Esophagus muscularis mucosa (tissue), 4 donors: ENCODE measurements at regions not wholly inside any gene's neighbourhood (a gene's known extent, or its start where the extent isn't known, plus 50 kb on each side); places are given as distances from the start of the nearest gene placed in this dataset.

Source experiments
- DNase-seq: peaks from one replicate; pipeline ENCODE4 v3.0.0-alpha.2; 2017; ENCODE audit errors: extremely low spot score
- H3K27ac ChIP-seq, 4 donors: fragments of 200-600 bp; sonication (generic); replicated peaks in 1 of 4; 1 replicate in 3 of 4; 2 replicates in 1 of 4; pipeline ENCODE4 v1.5.1; 2016 to 2019; ENCODE audit warnings: mild to moderate bottlenecking in 1 of 4
- H3K27me3 ChIP-seq, 4 donors: fragments of 200-600 bp; sonication (generic); one replicate each; pipeline versions ENCODE4 v1.5.1 to v1.6.0; 2016 to 2019
- H3K36me3 ChIP-seq, 4 donors: fragments of 200-600 bp; sonication (generic); one replicate each; pipeline ENCODE4 v1.5.1; 2016 to 2019
- H3K4me1 ChIP-seq, 4 donors: fragments of 200-600 bp; sonication (generic); one replicate each; pipeline ENCODE4 v1.5.1; 2016 to 2019
- H3K4me3 ChIP-seq, 4 donors: fragments of 200-600 bp; sonication (generic); 1 replicate in 2 of 4; 2 replicates in 2 of 4; pipeline ENCODE4 v1.5.1; 2016 to 2019; ENCODE audit warnings: mild to moderate bottlenecking in 4 of 4, moderate library complexity in 1 of 4
- H3K9me3 ChIP-seq, 4 donors: fragments of 200-600 bp; sonication (generic); 1 replicate in 3 of 4; 2 replicates in 1 of 4; pipeline ENCODE4 v1.5.1; 2016 to 2019
- EP300 ChIP-seq: sonication (generic); formaldehyde crosslinking; IDR thresholded peaks from one replicate; pipeline ENCODE4 v1.6.1; 2017; ENCODE audit warnings: antibody characterized with exemption
- POLR2A ChIP-seq: fragments of 450-650 bp; IDR thresholded peaks from one replicate; pipeline ENCODE4 v1.6.1; 2017; ENCODE audit warnings: antibody characterized with exemption, moderate library complexity, mild to moderate bottlenecking, low read depth
- POLR2AphosphoS5 ChIP-seq, 2 donors: sonication (generic); formaldehyde crosslinking; IDR thresholded peaks; one replicate each; pipeline ENCODE4 v1.6.1; 2017; ENCODE audit warnings: antibody characterized with exemption in 2 of 2
- WGBS: methylation state at CpG from one replicate; pipeline ENCODE4 v1.1.5; 2018; 5-methylcytosine and 5-hydroxymethylcytosine counted together
- intact Hi-C: fragments of 100-400 bp; cut with DNase I; formaldehyde crosslinking; loops from one replicate; pipeline ENCODE4 v1.15.1; 2023
- TF ChIP-seq, protein P1 (sequence below), 3 experiments: fragments of 200-600 bp in 2 of 3; fragments of 450-650 bp in 1 of 3; sonication (generic) in 2 of 3; IDR thresholded peaks; one replicate each; pipeline ENCODE4 v1.5.1; 2017 to 2019; ENCODE audit warnings: antibody characterized with exemption in 3 of 3, mild to moderate bottlenecking in 2 of 3, moderate library complexity in 1 of 3

GRCh38 chr2:123870881-123871276, 154.2 kb upstream of the CNTNAP5 start:
- Histone ChIP-seq H3K27me3 (no peaks in the 10 kb centered on the region), H3K4me3 (no peak overlapping the region), H3K36me3 (no peaks in the 10 kb centered on the region), H3K27ac (no peak overlapping the region), H3K4me1 (no peaks in the 10 kb centered on the region), H3K9me3 (no peaks in the 10 kb centered on the region)
- no peak for DNase-seq
- WGBS = 87% methylated on average over 4 of the region's 4 CpGs
- intact Hi-C loops = no loop called here
- TF ChIP-seq, protein P1, sequence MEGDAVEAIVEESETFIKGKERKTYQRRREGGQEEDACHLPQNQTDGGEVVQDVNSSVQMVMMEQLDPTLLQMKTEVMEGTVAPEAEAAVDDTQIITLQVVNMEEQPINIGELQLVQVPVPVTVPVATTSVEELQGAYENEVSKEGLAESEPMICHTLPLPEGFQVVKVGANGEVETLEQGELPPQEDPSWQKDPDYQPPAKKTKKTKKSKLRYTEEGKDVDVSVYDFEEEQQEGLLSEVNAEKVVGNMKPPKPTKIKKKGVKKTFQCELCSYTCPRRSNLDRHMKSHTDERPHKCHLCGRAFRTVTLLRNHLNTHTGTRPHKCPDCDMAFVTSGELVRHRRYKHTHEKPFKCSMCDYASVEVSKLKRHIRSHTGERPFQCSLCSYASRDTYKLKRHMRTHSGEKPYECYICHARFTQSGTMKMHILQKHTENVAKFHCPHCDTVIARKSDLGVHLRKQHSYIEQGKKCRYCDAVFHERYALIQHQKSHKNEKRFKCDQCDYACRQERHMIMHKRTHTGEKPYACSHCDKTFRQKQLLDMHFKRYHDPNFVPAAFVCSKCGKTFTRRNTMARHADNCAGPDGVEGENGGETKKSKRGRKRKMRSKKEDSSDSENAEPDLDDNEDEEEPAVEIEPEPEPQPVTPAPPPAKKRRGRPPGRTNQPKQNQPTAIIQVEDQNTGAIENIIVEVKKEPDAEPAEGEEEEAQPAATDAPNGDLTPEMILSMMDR (IDR thresholded peaks at IDR 0.05) = no peak
- TF ChIP-seq POLR2AphosphoS5 (IDR thresholded peaks at IDR 0.05) = no peak
- TF ChIP-seq EP300 = no peak
- no peak for TF ChIP-seq POLR2A

DNA sequence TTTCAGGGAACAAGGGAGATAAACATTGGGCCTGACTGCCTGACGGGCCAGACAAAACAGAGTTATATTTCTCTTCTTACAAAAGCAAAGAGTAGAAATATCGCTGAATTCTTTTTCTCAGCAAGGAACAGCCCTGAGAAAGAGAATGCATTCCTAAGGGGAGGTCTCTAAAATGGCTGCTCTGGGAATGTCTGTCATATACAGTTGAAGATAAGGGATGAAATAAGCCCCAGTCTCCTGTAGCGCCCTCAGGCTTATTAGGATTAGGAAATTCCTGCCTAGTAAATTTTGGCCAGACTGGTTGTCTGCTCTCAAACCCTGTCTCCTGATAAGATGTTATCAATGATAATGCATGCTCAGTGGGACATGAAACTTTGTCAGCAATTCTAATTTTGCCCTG, 134.9 kb upstream of the CNTNAP5 start:
- no peak for DNase-seq
- intact Hi-C loops = no loop called here

DNA sequence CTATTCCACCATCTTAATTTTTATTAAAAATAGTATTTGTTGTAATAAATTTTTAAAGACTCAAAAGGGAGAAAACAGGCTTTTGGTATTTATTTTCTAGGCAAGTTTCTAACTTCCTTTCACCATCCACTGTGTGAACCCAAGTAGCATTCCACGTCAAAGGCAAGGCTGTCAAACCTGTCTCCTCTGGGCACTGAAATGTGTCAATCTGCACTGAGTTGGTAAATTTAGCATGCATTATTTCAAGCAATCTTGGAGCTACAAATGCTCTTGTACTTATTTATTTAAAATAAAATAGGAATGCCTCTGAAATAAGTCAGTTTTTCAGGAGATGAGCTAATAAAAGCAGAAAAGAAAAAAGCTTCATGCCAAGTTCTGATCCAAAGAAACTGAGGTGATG, 130.9 kb upstream of the CNTNAP5 start:
- Histone ChIP-seq H3K27ac (no peak overlapping the region), H3K4me3 (no peak overlapping the region), H3K27me3 (no peaks in the 10 kb centered on the region), H3K4me1 (peaks cover 0 to 8% (median 2%) of the 10 kb centered on the region in 4 donors), H3K9me3 (peaks cover 0 to 11% (median 8%) of the 10 kb centered on the region in 4 donors), H3K36me3 (no peaks in the 10 kb centered on the region)
- no peak for DNase-seq
- WGBS = 94% methylated on average over 1 of the region's 1 CpG
- no peak for TF ChIP-seq EP300
- no peak for TF ChIP-seq POLR2A
- no peak for TF ChIP-seq POLR2AphosphoS5 (IDR thresholded peaks at IDR 0.05)
- TF ChIP-seq, protein P1 (IDR thresholded peaks at IDR 0.05) = no peak
- intact Hi-C loops = no loop called here

More for the DNA sequence above, 134.9 kb upstream of the CNTNAP5 start:
- H3K4me1 ChIP-seq = no peaks in the 10 kb centered on the region
- no peak for TF ChIP-seq POLR2AphosphoS5 (IDR thresholded peaks at IDR 0.05)
- TF ChIP-seq, protein P1 (IDR thresholded peaks at IDR 0.05) = no peak
- no peak for TF ChIP-seq EP300
- no peak for TF ChIP-seq POLR2A
- no peak overlapping the region for H3K27ac ChIP-seq
- H3K27me3 ChIP-seq = no peaks in the 10 kb centered on the region
- no peaks in the 10 kb centered on the region for H3K36me3 ChIP-seq
- H3K4me3 ChIP-seq = no peak overlapping the region
- peaks cover 0 to 11% (median 8%) of the 10 kb centered on the region in 4 donors for H3K9me3 ChIP-seq
- WGBS = 91% methylated on average over 3 of the region's 3 CpGs

GRCh38 chr2:123895651-123896050, 129.4 kb upstream of the CNTNAP5 start:
- 47% methylated on average over 2 of the region's 2 CpGs for WGBS
- TF ChIP-seq, protein P1 (IDR thresholded peaks at IDR 0.05) = no peak
- TF ChIP-seq EP300 (no peak), POLR2AphosphoS5 (IDR thresholded peaks at IDR 0.05) (no peak), POLR2A (no peak)
- Histone ChIP-seq H3K4me3 (no peak overlapping the region), H3K27me3 (no peaks in the 10 kb centered on the region), H3K9me3 (peaks cover 0 to 11% (median 5%) of the 10 kb centered on the region in 4 donors), H3K36me3 (no peaks in the 10 kb centered on the region), H3K27ac (no peak overlapping the region), H3K4me1 (peaks cover 0 to 8% (median 2%) of the 10 kb centered on the region in 4 donors)
- intact Hi-C loops = no loop called here
- no peak for DNase-seq

DNA sequence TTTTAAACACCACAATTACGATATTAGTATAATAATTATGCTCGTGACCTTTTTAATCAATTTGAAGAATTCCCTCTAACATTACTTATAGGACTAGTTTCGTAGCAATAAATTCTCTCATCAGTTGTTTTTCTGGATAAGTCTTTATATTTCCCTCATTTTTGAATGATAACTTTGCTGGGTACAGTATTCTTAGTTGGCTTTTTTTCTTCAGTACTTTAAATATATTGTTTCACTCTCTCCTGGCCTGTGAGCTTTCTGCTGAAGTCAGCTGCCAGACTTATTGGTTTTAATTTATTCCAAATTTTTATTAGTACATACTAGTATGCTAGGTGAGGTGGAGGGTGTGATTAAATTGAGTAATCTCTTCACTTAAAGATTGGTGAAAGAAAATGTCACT, 123.8 kb upstream of the CNTNAP5 start:
- peaks cover 0 to 3% (median 2%) of the 10 kb centered on the region in 4 donors for H3K4me1 ChIP-seq
- no peak overlapping the region for H3K4me3 ChIP-seq
- no peaks in the 10 kb centered on the region for H3K27me3 ChIP-seq
- H3K9me3 ChIP-seq = peaks cover 0 to 25% (median 18%) of the 10 kb centered on the region in 4 donors
- intact Hi-C loops = no loop called here
- 94% methylated on average over 3 of the region's 3 CpGs for WGBS
- TF ChIP-seq POLR2AphosphoS5 (IDR thresholded peaks at IDR 0.05) = no peak
- TF ChIP-seq, protein P1 (IDR thresholded peaks at IDR 0.05) = no peak
- H3K36me3 ChIP-seq = no peaks in the 10 kb centered on the region
- no peak overlapping the region for H3K27ac ChIP-seq
- no peak for DNase-seq
